ENCODE measurements at regions not wholly inside any gene's neighbourhood (a gene's known extent, or its start where the extent isn't known, plus 50 kb on each side); places are given as distances from the start of the nearest gene placed in this dataset.
A peak's percentile ranks its signal among the peaks of the same experiment; 100 is the strongest.

GRCh38 chr9:107161338-107161737 is 121.7 kb upstream of the RAD23B start:
- Histone ChIP-seq H3K9me3 (ENCODE audit: control insufficient read depth in 4 of 4, insufficient read depth in 3 of 4, low read length in 3 of 4) (no peaks in the 10 kb centered on the region), H3K4me3 (no peak overlapping the region), H3K27me3 (ENCODE audit: control insufficient read depth in 3 of 3, insufficient read depth in 3 of 3, low read length in 2 of 3) (no peaks in the 10 kb centered on the region), H3K9ac (ENCODE audit: insufficient read depth in 1 of 2, low read length in 2 of 2) (no peak overlapping the region), H3K27ac (ENCODE audit: low read depth in 1 of 2, low read length in 1 of 2) (no peak overlapping the region), H3K4me1 (ENCODE audit: control insufficient read depth in 5 of 5, insufficient read depth in 5 of 5, low read length in 5 of 5) (no peaks in the 10 kb centered on the region), H3K36me3 (ENCODE audit: control insufficient read depth in 4 of 4, insufficient read depth in 4 of 4, low read length in 4 of 4) (no peaks in the 10 kb centered on the region)
- DNase-seq = no peak
- no peak for ATAC-seq (ENCODE audit: insufficient read depth, low FRiP score)
- 40 to 43% methylated on average over 2 of the region's 2 CpGs for WGBS, 2 donors
- TF ChIP-seq, protein P1, sequence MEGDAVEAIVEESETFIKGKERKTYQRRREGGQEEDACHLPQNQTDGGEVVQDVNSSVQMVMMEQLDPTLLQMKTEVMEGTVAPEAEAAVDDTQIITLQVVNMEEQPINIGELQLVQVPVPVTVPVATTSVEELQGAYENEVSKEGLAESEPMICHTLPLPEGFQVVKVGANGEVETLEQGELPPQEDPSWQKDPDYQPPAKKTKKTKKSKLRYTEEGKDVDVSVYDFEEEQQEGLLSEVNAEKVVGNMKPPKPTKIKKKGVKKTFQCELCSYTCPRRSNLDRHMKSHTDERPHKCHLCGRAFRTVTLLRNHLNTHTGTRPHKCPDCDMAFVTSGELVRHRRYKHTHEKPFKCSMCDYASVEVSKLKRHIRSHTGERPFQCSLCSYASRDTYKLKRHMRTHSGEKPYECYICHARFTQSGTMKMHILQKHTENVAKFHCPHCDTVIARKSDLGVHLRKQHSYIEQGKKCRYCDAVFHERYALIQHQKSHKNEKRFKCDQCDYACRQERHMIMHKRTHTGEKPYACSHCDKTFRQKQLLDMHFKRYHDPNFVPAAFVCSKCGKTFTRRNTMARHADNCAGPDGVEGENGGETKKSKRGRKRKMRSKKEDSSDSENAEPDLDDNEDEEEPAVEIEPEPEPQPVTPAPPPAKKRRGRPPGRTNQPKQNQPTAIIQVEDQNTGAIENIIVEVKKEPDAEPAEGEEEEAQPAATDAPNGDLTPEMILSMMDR (IDR thresholded peaks at IDR 0.05; ENCODE audit: control extremely low read depth, extremely low read depth) = no peak

GRCh38 chr9:107163370-107163769 is 119.7 kb upstream of the RAD23B start:
- H3K36me3 ChIP-seq (ENCODE audit: control insufficient read depth in 4 of 4, insufficient read depth in 4 of 4, low read length in 4 of 4) = no peaks in the 10 kb centered on the region
- TF ChIP-seq, protein P1 (IDR thresholded peaks at IDR 0.05; ENCODE audit: control extremely low read depth, extremely low read depth) = no peak
- H3K4me3 ChIP-seq = no peak overlapping the region
- 93 to 98% methylated on average over 1 of the region's 1 CpG for WGBS, 2 donors
- no peaks in the 10 kb centered on the region for H3K4me1 ChIP-seq (ENCODE audit: control insufficient read depth in 5 of 5, insufficient read depth in 5 of 5, low read length in 5 of 5)
- no peaks in the 10 kb centered on the region for H3K27me3 ChIP-seq (ENCODE audit: control insufficient read depth in 3 of 3, insufficient read depth in 3 of 3, low read length in 2 of 3)
- H3K9ac ChIP-seq (ENCODE audit: insufficient read depth in 1 of 2, low read length in 2 of 2) = no peak overlapping the region
- no peak overlapping the region for H3K27ac ChIP-seq (ENCODE audit: low read depth in 1 of 2, low read length in 1 of 2)
- ATAC-seq (ENCODE audit: insufficient read depth, low FRiP score) (no peak), DNase-seq (no peak)
- H3K9me3 ChIP-seq (ENCODE audit: control insufficient read depth in 4 of 4, insufficient read depth in 3 of 4, low read length in 3 of 4) = no peaks in the 10 kb centered on the region

GRCh38 chr9:107169796-107170195 is 113.3 kb upstream of the RAD23B start:
- peaks cover 0 to 2% (median 0%) of the 10 kb centered on the region in 4 donors for H3K9me3 ChIP-seq (ENCODE audit: control insufficient read depth in 4 of 4, insufficient read depth in 3 of 4, low read length in 3 of 4)
- no peak overlapping the region for H3K4me3 ChIP-seq
- no peaks in the 10 kb centered on the region for H3K36me3 ChIP-seq (ENCODE audit: control insufficient read depth in 4 of 4, insufficient read depth in 4 of 4, low read length in 4 of 4)
- ATAC-seq (ENCODE audit: insufficient read depth, low FRiP score) (no peak), DNase-seq (no peak)
- no peak overlapping the region for H3K27ac ChIP-seq (ENCODE audit: low read depth in 1 of 2, low read length in 1 of 2)
- WGBS, 2 donors = 85 to 89% methylated on average over 5 of the region's 5 CpGs
- no peaks in the 10 kb centered on the region for H3K4me1 ChIP-seq (ENCODE audit: control insufficient read depth in 5 of 5, insufficient read depth in 5 of 5, low read length in 5 of 5)
- no peaks in the 10 kb centered on the region for H3K27me3 ChIP-seq (ENCODE audit: control insufficient read depth in 3 of 3, insufficient read depth in 3 of 3, low read length in 2 of 3)
- TF ChIP-seq, protein P1 (IDR thresholded peaks at IDR 0.05; ENCODE audit: control extremely low read depth, extremely low read depth) = no peak
- no peak overlapping the region for H3K9ac ChIP-seq (ENCODE audit: insufficient read depth in 1 of 2, low read length in 2 of 2)

- Histone ChIP-seq H3K4me3 (no peak overlapping the region), H3K36me3 (ENCODE audit: control insufficient read depth in 4 of 4, insufficient read depth in 4 of 4, low read length in 4 of 4) (no peaks in the 10 kb centered on the region), H3K27ac (ENCODE audit: low read depth in 1 of 2, low read length in 1 of 2) (no peak overlapping the region), H3K9me3 (ENCODE audit: control insufficient read depth in 4 of 4, insufficient read depth in 3 of 4, low read length in 3 of 4) (peaks cover 0 to 2% (median 0%) of the 10 kb centered on the region in 4 donors), H3K27me3 (ENCODE audit: control insufficient read depth in 3 of 3, insufficient read depth in 3 of 3, low read length in 2 of 3) (no peaks in the 10 kb centered on the region), H3K9ac (ENCODE audit: insufficient read depth in 1 of 2, low read length in 2 of 2) (no peak overlapping the region), H3K4me1 (ENCODE audit: control insufficient read depth in 5 of 5, insufficient read depth in 5 of 5, low read length in 5 of 5) (no peaks in the 10 kb centered on the region)
- DNase-seq (peak in 2 of 3 donors; percentile 11 to 21), ATAC-seq (ENCODE audit: insufficient read depth, low FRiP score) (no peak)
- TF ChIP-seq, protein P1 (IDR thresholded peaks at IDR 0.05; ENCODE audit: control extremely low read depth, extremely low read depth) = no peak
- WGBS, 2 donors = 78% methylated on average over 5 of the region's 5 CpGs
Observed at GRCh38 chr9:107170801-107171200, 112.3 kb upstream of the RAD23B start.

Measured in lung (tissue), 11 donors.